H9 (cell line): ENCODE measurements at regions not wholly inside any gene's neighbourhood (a gene's known extent, or its start where the extent isn't known, plus 50 kb on each side); places are given as distances from the start of the nearest gene placed in this dataset.

Experiments
- DNase-seq: peaks from one replicate; pipeline ENCODE4 v3.0.0-alpha.2; 2017
- H2AFZ ChIP-seq: one replicate; pipeline ENCODE4 v1.6.1; 2013; ENCODE audit warnings: mild to moderate bottlenecking, low read length, control low read depth, moderate library complexity
- H2AK5ac ChIP-seq: 2 replicates; pipeline ENCODE4 v1.6.1; 2013; ENCODE audit warnings: low read length, control low read depth, mixed read lengths; ENCODE audit not compliant: insufficient read length
- H2BK120ac ChIP-seq: one replicate; pipeline ENCODE4 v1.6.1; 2013; ENCODE audit warnings: low read depth, mild to moderate bottlenecking, low read length, control low read depth, inconsistent platforms; ENCODE audit not compliant: poor library complexity, severe bottlenecking
- H2BK12ac ChIP-seq: 2 replicates; pipeline ENCODE4 v1.6.1; 2013; ENCODE audit warnings: low read length, control low read depth, mixed read lengths, low read depth; ENCODE audit not compliant: insufficient read length
- H2BK15ac ChIP-seq: 2 replicates; pipeline ENCODE4 v1.6.1; 2013; ENCODE audit warnings: low read depth, low read length, control low read depth
- H2BK20ac ChIP-seq: one replicate; pipeline ENCODE4 v1.6.1; 2013; ENCODE audit warnings: low read depth, mild to moderate bottlenecking, low read length, control low read depth, inconsistent platforms; ENCODE audit not compliant: poor library complexity, severe bottlenecking
- H2BK5ac ChIP-seq: 2 replicates; pipeline ENCODE4 v1.6.1; 2013; ENCODE audit warnings: low read length, control low read depth, mixed read lengths; ENCODE audit not compliant: insufficient read length
- H3K14ac ChIP-seq: 2 replicates; pipeline ENCODE4 v1.6.1; 2013; ENCODE audit warnings: low read length, control low read depth; ENCODE audit not compliant: insufficient read depth
- H3K18ac ChIP-seq: 2 replicates; pipeline ENCODE4 v1.6.1; 2013; ENCODE audit warnings: low read depth, mild to moderate bottlenecking, mixed read lengths, low read length, control low read depth; ENCODE audit not compliant: insufficient read length
- H3K23ac ChIP-seq: 2 replicates; pipeline ENCODE4 v1.6.1; 2013; ENCODE audit warnings: low read length, control low read depth, mixed read lengths, low read depth; ENCODE audit not compliant: insufficient read length
- H3K23me2 ChIP-seq: 2 replicates; pipeline ENCODE4 v1.6.1; 2013; ENCODE audit warnings: low read depth, mild to moderate bottlenecking, mixed read lengths, low read length, control low read depth; ENCODE audit not compliant: insufficient read length, poor library complexity, severe bottlenecking
- H3K27ac ChIP-seq: 2 replicates; pipeline ENCODE4 v1.5.1; 2013; ENCODE audit warnings: low read length, control low read depth, mixed read lengths, low read depth; ENCODE audit not compliant: insufficient read length
- H3K27me3 ChIP-seq: 2 replicates; pipeline ENCODE4 v1.6.1; 2013; ENCODE audit warnings: low read length, control low read depth, inconsistent platforms; ENCODE audit not compliant: insufficient read depth
- H3K4ac ChIP-seq: 2 replicates; pipeline ENCODE4 v1.6.1; 2013; ENCODE audit warnings: low read depth, mild to moderate bottlenecking, control low read depth, inconsistent platforms, low read length, moderate library complexity
- H3K4me1 ChIP-seq: 2 replicates; pipeline ENCODE4 v1.6.1; 2013; ENCODE audit warnings: low read length, control low read depth, inconsistent platforms; ENCODE audit not compliant: insufficient read depth
- H3K4me2 ChIP-seq: 2 replicates; pipeline ENCODE4 v1.6.1; 2013; ENCODE audit warnings: low read length, control low read depth, mixed read lengths; ENCODE audit not compliant: insufficient read length, insufficient read depth
- H3K56ac ChIP-seq: 2 replicates; pipeline ENCODE4 v1.6.1; 2013; ENCODE audit warnings: low read depth, mild to moderate bottlenecking, mixed read lengths, low read length, control low read depth; ENCODE audit not compliant: insufficient read length
- H3K79me1 ChIP-seq: 2 replicates; pipeline ENCODE4 v1.6.1; 2013; ENCODE audit warnings: low read depth, mild to moderate bottlenecking, moderate library complexity, low read length, control low read depth, inconsistent platforms; ENCODE audit not compliant: insufficient read depth, poor library complexity, severe bottlenecking
- H3K79me2 ChIP-seq: 2 replicates; pipeline ENCODE4 v1.6.1; 2013; ENCODE audit warnings: low read length, control low read depth, inconsistent platforms; ENCODE audit not compliant: insufficient read depth
- H3K9ac ChIP-seq: 2 replicates; pipeline ENCODE4 v1.6.1; 2013; ENCODE audit warnings: low read length, control low read depth, mixed read lengths; ENCODE audit not compliant: insufficient read length; ENCODE audit errors: extremely low read depth
- H3K9me3 ChIP-seq: one replicate; pipeline ENCODE4 v1.6.1; 2013; ENCODE audit warnings: low read depth, low read length, inconsistent platforms; ENCODE audit not compliant: control insufficient read depth
- H3T11ph ChIP-seq: one replicate; pipeline ENCODE4 v1.6.1; 2013; ENCODE audit warnings: mild to moderate bottlenecking, low read length, control low read depth, inconsistent platforms
- H4K20me1 ChIP-seq: one replicate; pipeline ENCODE4 v1.6.1; 2013; ENCODE audit not compliant: control insufficient read depth, insufficient read length, insufficient read depth
- H4K5ac ChIP-seq: 2 replicates; pipeline ENCODE4 v1.6.1; 2013; ENCODE audit warnings: low read depth, mild to moderate bottlenecking, mixed read lengths, low read length, control low read depth; ENCODE audit not compliant: insufficient read length
- H4K8ac ChIP-seq: replicated peaks from 2 replicates; pipeline ENCODE4 v1.6.1; 2013; ENCODE audit warnings: low read length, control low read depth, mixed read lengths, low read depth; ENCODE audit not compliant: insufficient read length
- H4K91ac ChIP-seq: 2 replicates; pipeline ENCODE4 v1.6.1; 2013; ENCODE audit warnings: low read depth, mild to moderate bottlenecking, moderate library complexity, mixed read lengths, low read length, control low read depth; ENCODE audit not compliant: insufficient read length
- H3K27ac Mint-ChIP-seq, 3 experiments: 2 replicates in 2 of 3; 3 replicates in 1 of 3; pipeline ENCODE4 v1.8.0; 2020 to 2021; ENCODE audit warnings: mixed read lengths in 3 of 3, mild to moderate bottlenecking in 1 of 3, moderate library complexity in 1 of 3
- H3K27me3 Mint-ChIP-seq: 2 replicates; pipeline ENCODE4 v1.8.0; 2021; ENCODE audit warnings: low read depth, mild to moderate bottlenecking, moderate library complexity, mixed read lengths
- H3K36me3 Mint-ChIP-seq, 3 experiments: 2 replicates in 2 of 3; 3 replicates in 1 of 3; pipeline ENCODE4 v1.8.0; 2020 to 2021; ENCODE audit warnings: low read depth in 3 of 3, mixed read lengths in 3 of 3; ENCODE audit not compliant: insufficient read depth in 1 of 3
- H3K4me1 Mint-ChIP-seq, 2 experiments: 2 replicates each; pipeline ENCODE4 v1.8.0; 2020; ENCODE audit warnings: mixed read lengths in 2 of 2
- H3K4me3 Mint-ChIP-seq, 2 experiments: 2 replicates in 1 of 2; 3 replicates in 1 of 2; pipeline ENCODE4 v1.8.0; 2020 to 2021; ENCODE audit warnings: mild to moderate bottlenecking in 2 of 2, mixed read lengths in 2 of 2, moderate library complexity in 1 of 2
- H3K9me3 Mint-ChIP-seq, 2 experiments: 2 replicates in 1 of 2; 3 replicates in 1 of 2; pipeline ENCODE4 v1.8.0; 2020; ENCODE audit warnings: mild to moderate bottlenecking in 2 of 2, mixed read lengths in 2 of 2, moderate library complexity in 1 of 2
- CTCF ChIP-seq: fragments of 200-600 bp; sonication (generic); conservative IDR thresholded peaks from 3 replicates; pipeline ENCODE4 v1.8.0; 2021; ENCODE audit warnings: antibody characterized with exemption, mild to moderate bottlenecking

- no peak overlapping the region for H4K8ac ChIP-seq
- H2BK20ac ChIP-seq: no peak overlapping the region
- no peaks in the 10 kb centered on the region for H3K9me3 ChIP-seq
- no peak overlapping the region for H2BK15ac ChIP-seq
- no peaks in the 10 kb centered on the region for H3K79me1 ChIP-seq
- no peak overlapping the region for H3K9ac ChIP-seq
- no peak overlapping the region for H2BK120ac ChIP-seq
- no peak overlapping the region for H3T11ph ChIP-seq
- no peak overlapping the region for H3K27ac Mint-ChIP-seq
- no peaks in the 10 kb centered on the region for H3K23me2 ChIP-seq
- H4K5ac ChIP-seq: no peak overlapping the region
- H3K4ac ChIP-seq: no peak overlapping the region
- H2BK5ac ChIP-seq: no peak overlapping the region
- no peak overlapping the region for H2AFZ ChIP-seq
- no peaks in the 10 kb centered on the region for H3K9me3 Mint-ChIP-seq
- no peak for DNase-seq
- H2BK12ac ChIP-seq: no peak overlapping the region
- no peaks in the 10 kb centered on the region; a peak in 2 of 7 replicates for H3K36me3 Mint-ChIP-seq
- no peak overlapping the region for H3K4me2 ChIP-seq
- H4K91ac ChIP-seq: no peak overlapping the region
- H3K56ac ChIP-seq: no peak overlapping the region
- no peak for TF ChIP-seq CTCF
- no peaks in the 10 kb centered on the region for H3K79me2 ChIP-seq
- H3K27ac ChIP-seq: no peak overlapping the region
- no peaks in the 10 kb centered on the region for H3K27me3 Mint-ChIP-seq
- H3K14ac ChIP-seq: no peak overlapping the region
- no peak overlapping the region for H3K18ac ChIP-seq
- no peaks in the 10 kb centered on the region for H3K27me3 ChIP-seq
- no peaks in the 10 kb centered on the region for H3K4me1 ChIP-seq
- peaks cover 0 to 6% of the 10 kb centered on the region in 2 experiments; a peak in 1 of 4 replicates for H3K4me1 Mint-ChIP-seq
- no peak overlapping the region for H2AK5ac ChIP-seq
- H3K4me3 Mint-ChIP-seq: no peak overlapping the region
- no peak overlapping the region for H3K23ac ChIP-seq
- no peaks in the 10 kb centered on the region for H4K20me1 ChIP-seq
These were observed 801.3 kb downstream of the PCDH18 start for GRCh38 chr4:136731025-136731424.
